ENCODE measurements at regions not wholly inside any gene's neighbourhood (a gene's known extent, or its start where the extent isn't known, plus 50 kb on each side); places are given as distances from the start of the nearest gene placed in this dataset.
"Not testable (repeated sequence)": the region's sequence is repeated elsewhere in the genome, so short reads cannot be mapped to it uniquely, and the experiment has no call there.

DNA sequence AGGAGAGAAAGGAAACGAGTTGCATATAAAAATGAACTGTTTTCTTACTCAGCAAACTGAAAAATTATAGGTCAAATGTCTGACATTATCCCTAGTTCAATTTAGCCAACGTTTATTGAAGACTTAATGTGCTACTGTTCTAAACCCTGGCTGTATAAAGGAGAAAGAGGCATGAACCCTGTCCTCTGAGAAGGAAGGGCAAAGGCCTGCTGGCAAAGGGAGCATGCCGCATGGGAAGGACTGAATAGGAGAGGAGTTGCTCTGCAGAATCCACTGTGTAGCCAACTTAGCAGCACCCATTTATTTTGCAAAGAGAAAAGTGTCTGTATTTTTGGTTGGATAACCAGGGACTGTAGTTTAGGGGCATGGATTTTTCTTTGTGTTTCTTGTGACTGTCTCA is 132.5 kb downstream of the GOSR1 start:
- not testable (repeated sequence) for H3K36me3 ChIP-seq (ENCODE audit: insufficient read depth, low read length); H3K27me3 ChIP-seq (ENCODE audit: insufficient read depth, low read length); H3K27ac ChIP-seq (ENCODE audit: low read depth, low read length); H3K4me3 ChIP-seq (ENCODE audit: low read depth, low read length); H3K4me1 ChIP-seq (ENCODE audit: control insufficient read depth, insufficient read depth, low read length, unreplicated experiment); H2AFZ ChIP-seq (ENCODE audit: low read length, unreplicated experiment)
- H3K79me2 ChIP-seq (ENCODE audit: control insufficient read depth, insufficient read depth, low read length, unreplicated experiment): peaks cover 29% of the 10 kb centered on the region

DNA sequence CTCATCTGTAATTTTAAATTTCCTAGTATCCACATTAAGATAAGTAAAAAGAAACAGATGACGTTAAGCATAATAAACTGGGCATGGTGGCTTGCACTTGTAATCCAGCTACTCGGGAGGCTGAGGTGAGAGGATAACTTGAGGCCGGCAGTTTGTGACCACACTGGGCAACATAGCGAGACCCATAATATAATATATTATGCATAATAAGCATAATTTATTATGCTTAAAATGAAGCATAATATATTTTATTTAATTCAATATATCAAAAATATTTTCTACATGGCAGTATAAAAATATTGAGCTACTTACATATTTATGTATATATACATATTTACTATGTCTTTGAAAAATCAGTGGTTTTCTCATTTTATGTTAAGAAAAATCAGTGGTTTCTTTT is 128.3 kb downstream of the GOSR1 start:
- no peaks in the 10 kb centered on the region for H3K36me3 ChIP-seq (ENCODE audit: insufficient read depth, low read length)
- peaks cover 50% of the 10 kb centered on the region for H3K79me2 ChIP-seq (ENCODE audit: control insufficient read depth, insufficient read depth, low read length, unreplicated experiment)
- H3K27me3 ChIP-seq (ENCODE audit: insufficient read depth, low read length): no peaks in the 10 kb centered on the region
- H3K4me3 ChIP-seq (ENCODE audit: low read depth, low read length): no peak overlapping the region
- H2AFZ ChIP-seq (ENCODE audit: low read length, unreplicated experiment): no peak overlapping the region
- no peak overlapping the region for H3K27ac ChIP-seq (ENCODE audit: low read depth, low read length)
- peaks cover 6% of the 10 kb centered on the region for H3K4me1 ChIP-seq (ENCODE audit: control insufficient read depth, insufficient read depth, low read length, unreplicated experiment)

DNA sequence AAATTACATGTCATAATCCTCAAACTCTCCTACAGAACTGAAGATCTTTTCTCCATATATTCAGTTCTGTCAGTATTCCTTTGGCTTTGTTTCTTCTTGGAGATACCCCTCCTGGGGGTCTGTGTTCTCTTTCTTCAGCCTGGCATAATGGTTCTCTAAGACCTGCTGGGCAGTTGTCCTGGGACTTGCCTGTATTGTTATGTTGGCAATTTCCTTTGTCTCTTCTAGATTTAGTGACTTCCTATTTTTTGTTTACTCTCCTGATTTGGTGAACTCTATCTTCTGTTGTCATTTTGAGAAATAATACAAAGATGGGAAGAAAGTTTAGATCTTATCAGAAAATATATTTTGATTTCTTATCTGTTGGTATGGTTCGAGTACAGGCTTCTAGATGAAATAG is 127.8 kb downstream of the GOSR1 start:
- Histone ChIP-seq H3K36me3 (ENCODE audit: insufficient read depth, low read length) (no peaks in the 10 kb centered on the region), H3K27ac (ENCODE audit: low read depth, low read length) (no peak overlapping the region), H3K79me2 (ENCODE audit: control insufficient read depth, insufficient read depth, low read length, unreplicated experiment) (peaks cover 50% of the 10 kb centered on the region), H3K4me1 (ENCODE audit: control insufficient read depth, insufficient read depth, low read length, unreplicated experiment) (peaks cover 6% of the 10 kb centered on the region), H3K27me3 (ENCODE audit: insufficient read depth, low read length) (no peaks in the 10 kb centered on the region), H2AFZ (ENCODE audit: low read length, unreplicated experiment) (no peak overlapping the region), H3K4me3 (ENCODE audit: low read depth, low read length) (no peak overlapping the region)

GRCh38 chr17:30602396-30602795 is 125.2 kb downstream of the GOSR1 start:
- not testable (repeated sequence) for H3K4me1 ChIP-seq (ENCODE audit: control insufficient read depth, insufficient read depth, low read length, unreplicated experiment); H3K27ac ChIP-seq (ENCODE audit: low read depth, low read length); H2AFZ ChIP-seq (ENCODE audit: low read length, unreplicated experiment); H3K27me3 ChIP-seq (ENCODE audit: insufficient read depth, low read length); H3K36me3 ChIP-seq (ENCODE audit: insufficient read depth, low read length)
- Histone ChIP-seq H3K79me2 (ENCODE audit: control insufficient read depth, insufficient read depth, low read length, unreplicated experiment) (peaks cover 48% of the 10 kb centered on the region), H3K4me3 (ENCODE audit: low read depth, low read length) (peak overlapping the region; percentile 99)

DNA sequence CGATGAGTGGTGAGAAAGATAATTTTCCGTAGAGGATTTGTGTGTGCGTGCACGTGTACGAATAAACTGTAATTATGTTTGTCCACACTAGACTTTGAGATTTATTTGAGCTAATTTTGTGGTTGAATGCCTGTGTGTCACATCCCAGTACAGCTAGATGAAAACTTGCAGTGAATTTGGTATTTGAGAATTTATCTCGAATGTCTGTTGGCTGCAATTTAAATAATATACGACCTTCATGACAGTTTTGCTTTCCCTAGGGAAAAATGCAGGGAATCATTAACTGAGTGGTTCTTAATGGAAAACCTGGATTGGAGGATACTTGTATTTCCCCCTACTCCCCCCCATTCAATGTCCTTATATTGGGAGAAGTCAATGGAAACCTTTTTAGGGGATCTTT is 124.8 kb downstream of the GOSR1 start:
- not testable (repeated sequence) for H3K27ac ChIP-seq (ENCODE audit: low read depth, low read length); H3K36me3 ChIP-seq (ENCODE audit: insufficient read depth, low read length); H3K4me1 ChIP-seq (ENCODE audit: control insufficient read depth, insufficient read depth, low read length, unreplicated experiment); H3K27me3 ChIP-seq (ENCODE audit: insufficient read depth, low read length); H2AFZ ChIP-seq (ENCODE audit: low read length, unreplicated experiment)
- Histone ChIP-seq H3K79me2 (ENCODE audit: control insufficient read depth, insufficient read depth, low read length, unreplicated experiment) (peaks cover 44% of the 10 kb centered on the region), H3K4me3 (ENCODE audit: low read depth, low read length) (peak overlapping the region; percentile 99)

GRCh38 chr17:30600830-30601494 is 123.8 kb downstream of the GOSR1 start:
- peak overlapping the region; percentile 99 for H3K4me3 ChIP-seq (ENCODE audit: low read depth, low read length)
- H2AFZ ChIP-seq (ENCODE audit: low read length, unreplicated experiment): peak overlapping the region; percentile 83
- peaks cover 6% of the 10 kb centered on the region for H3K4me1 ChIP-seq (ENCODE audit: control insufficient read depth, insufficient read depth, low read length, unreplicated experiment)
- H3K36me3 ChIP-seq (ENCODE audit: insufficient read depth, low read length): no peaks in the 10 kb centered on the region
- peak overlapping the region; percentile 92; the same call in 1 of the 2 replicates for H3K27ac ChIP-seq (ENCODE audit: low read depth, low read length)
- no peaks in the 10 kb centered on the region for H3K27me3 ChIP-seq (ENCODE audit: insufficient read depth, low read length)
- H3K79me2 ChIP-seq (ENCODE audit: control insufficient read depth, insufficient read depth, low read length, unreplicated experiment): peaks cover 33% of the 10 kb centered on the region

- Histone ChIP-seq H3K36me3 (ENCODE audit: insufficient read depth, low read length) (no peaks in the 10 kb centered on the region), H3K27me3 (ENCODE audit: insufficient read depth, low read length) (no peaks in the 10 kb centered on the region), H2AFZ (ENCODE audit: low read length, unreplicated experiment) (peak overlapping the region; percentile 83), H3K4me3 (ENCODE audit: low read depth, low read length) (peak overlapping the region; percentile 99), H3K4me1 (ENCODE audit: control insufficient read depth, insufficient read depth, low read length, unreplicated experiment) (peaks cover 6% of the 10 kb centered on the region), H3K27ac (ENCODE audit: low read depth, low read length) (peak overlapping the region; percentile 92), H3K79me2 (ENCODE audit: control insufficient read depth, insufficient read depth, low read length, unreplicated experiment) (peaks cover 29% of the 10 kb centered on the region)
These were observed 123.0 kb downstream of the GOSR1 start for GRCh38 chr17:30600060-30600829.

- Histone ChIP-seq H3K4me1 (ENCODE audit: control insufficient read depth, insufficient read depth, low read length, unreplicated experiment) (peaks cover 6% of the 10 kb centered on the region), H3K36me3 (ENCODE audit: insufficient read depth, low read length) (no peaks in the 10 kb centered on the region), H3K79me2 (ENCODE audit: control insufficient read depth, insufficient read depth, low read length, unreplicated experiment) (peaks cover 22% of the 10 kb centered on the region), H3K27me3 (ENCODE audit: insufficient read depth, low read length) (no peaks in the 10 kb centered on the region), H3K27ac (ENCODE audit: low read depth, low read length) (peak overlapping the region; percentile 92; the same call in 1 of the 2 replicates), H2AFZ (ENCODE audit: low read length, unreplicated experiment) (peak overlapping the region; percentile 83), H3K4me3 (ENCODE audit: low read depth, low read length) (peak overlapping the region; percentile 99)
These were observed 122.3 kb downstream of the GOSR1 start for GRCh38 chr17:30599428-30600059.

DNA sequence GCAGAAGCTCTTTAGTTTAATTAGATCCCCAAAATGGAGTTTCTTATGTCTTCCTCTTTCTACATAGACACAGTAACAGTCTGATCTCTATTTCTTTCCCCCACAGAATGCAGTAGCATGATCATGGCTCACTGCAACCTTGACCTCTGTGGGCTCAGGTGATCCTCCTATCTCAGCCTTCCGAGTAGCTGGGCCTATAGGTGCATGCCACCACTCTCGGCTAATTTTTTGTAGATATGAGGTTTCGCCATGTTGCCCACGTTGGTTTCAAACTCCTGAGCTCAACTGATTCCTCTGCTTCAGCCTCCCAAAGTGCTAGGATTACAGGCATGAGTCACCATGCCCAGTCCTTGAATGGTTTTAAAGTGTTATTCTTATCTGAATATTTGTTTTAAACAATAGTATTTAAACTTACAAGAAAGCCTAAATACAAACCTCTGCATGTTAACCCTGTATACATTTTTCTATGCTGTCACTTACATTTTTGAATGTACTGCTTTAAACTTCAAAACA is 120.6 kb downstream of the GOSR1 start:
- Histone ChIP-seq H3K27me3 (ENCODE audit: insufficient read depth, low read length) (no peaks in the 10 kb centered on the region), H2AFZ (ENCODE audit: low read length, unreplicated experiment) (no peak overlapping the region), H3K36me3 (ENCODE audit: insufficient read depth, low read length) (no peaks in the 10 kb centered on the region), H3K4me3 (ENCODE audit: low read depth, low read length) (no peak overlapping the region), H3K79me2 (ENCODE audit: control insufficient read depth, insufficient read depth, low read length, unreplicated experiment) (peaks cover 15% of the 10 kb centered on the region), H3K4me1 (ENCODE audit: control insufficient read depth, insufficient read depth, low read length, unreplicated experiment) (no peaks in the 10 kb centered on the region), H3K27ac (ENCODE audit: low read depth, low read length) (no peak overlapping the region)

GRCh38 chr17:30596948-30597775 is 120.0 kb downstream of the GOSR1 start:
- H3K4me1 ChIP-seq (ENCODE audit: control insufficient read depth, insufficient read depth, low read length, unreplicated experiment); H3K27ac ChIP-seq (ENCODE audit: low read depth, low read length); H3K4me3 ChIP-seq (ENCODE audit: low read depth, low read length); H3K36me3 ChIP-seq (ENCODE audit: insufficient read depth, low read length); H3K27me3 ChIP-seq (ENCODE audit: insufficient read depth, low read length); H2AFZ ChIP-seq (ENCODE audit: low read length, unreplicated experiment): not testable (repeated sequence)
- peaks cover 11% of the 10 kb centered on the region for H3K79me2 ChIP-seq (ENCODE audit: control insufficient read depth, insufficient read depth, low read length, unreplicated experiment)
